ENCODE measurements at regions not wholly inside any gene's neighbourhood (a gene's known extent, or its start where the extent isn't known, plus 50 kb on each side); places are given as distances from the start of the nearest gene placed in this dataset.

DNA sequence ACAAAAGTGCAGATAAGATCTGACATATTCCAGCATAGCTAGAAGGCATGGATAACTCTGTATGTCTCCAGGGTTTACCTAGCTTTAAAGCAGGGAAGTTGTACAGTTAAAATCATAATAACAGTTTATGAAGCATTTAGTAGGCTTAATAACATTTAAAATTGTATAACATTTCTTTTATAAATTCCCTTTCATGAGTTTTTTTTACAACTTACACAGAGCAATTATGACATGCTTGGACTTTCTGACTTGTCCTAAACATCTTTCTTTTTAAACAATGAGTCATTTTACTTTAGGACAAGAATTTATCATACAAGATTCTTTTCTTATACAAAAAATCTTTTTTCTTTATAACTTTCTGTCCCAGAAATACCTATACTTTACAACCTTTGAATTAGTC lies 408.5 kb upstream of the NEGR1 start:
- ChIA-PET POLR2A (no interaction called here), CTCF (no interaction called here)
- H3K4me3 ChIP-seq (ENCODE audit: low read depth, low read length) = no peak overlapping the region
- no peak for TF ChIP-seq CTCF (IDR thresholded peaks at IDR 0.05; ENCODE audit: insufficient read depth, low read depth, low read length)
- no peaks in the 10 kb centered on the region for H3K36me3 ChIP-seq (ENCODE audit: control insufficient read depth, insufficient read depth, low read length)
- DNase-seq (ENCODE audit: low read depth) = no peak
- H3K27me3 ChIP-seq (ENCODE audit: control insufficient read depth, insufficient read depth, low read length) = no peaks in the 10 kb centered on the region

DNA sequence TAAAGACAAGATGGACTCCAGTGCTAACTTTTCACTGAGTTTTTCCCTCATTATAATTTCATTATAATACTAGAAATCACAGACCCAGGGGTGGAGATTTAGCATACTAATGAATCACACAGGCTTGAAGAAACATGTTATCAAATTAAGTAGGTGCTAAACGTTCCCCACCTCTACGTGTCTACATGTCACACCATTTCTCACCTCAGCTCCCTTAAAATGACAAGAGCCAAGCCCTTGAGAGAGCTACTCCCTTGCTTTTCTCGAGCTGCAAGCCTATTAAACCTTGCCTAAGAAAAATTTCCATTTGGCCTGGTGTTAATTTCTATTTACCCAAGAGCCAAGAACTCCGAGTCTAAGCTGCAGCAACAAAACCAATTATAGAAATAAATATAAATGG lies 396.3 kb upstream of the NEGR1 start:
- DNase-seq (ENCODE audit: low read depth) = no peak
- POLR2A ChIA-PET = no interaction called here
- Histone ChIP-seq H3K4me3 (ENCODE audit: low read depth, low read length) (no peak overlapping the region), H3K27me3 (ENCODE audit: control insufficient read depth, insufficient read depth, low read length) (no peaks in the 10 kb centered on the region), H3K36me3 (ENCODE audit: control insufficient read depth, insufficient read depth, low read length) (no peaks in the 10 kb centered on the region)
- no peak for TF ChIP-seq CTCF (IDR thresholded peaks at IDR 0.05; ENCODE audit: insufficient read depth, low read depth, low read length)
- CTCF ChIA-PET = interaction anchor here (0.6 to 0.9 kb wide), 2 partner anchors 9 to 55 kb away, joined by 3 read pairs; no protein-coding TSS in a partner anchor

DNA sequence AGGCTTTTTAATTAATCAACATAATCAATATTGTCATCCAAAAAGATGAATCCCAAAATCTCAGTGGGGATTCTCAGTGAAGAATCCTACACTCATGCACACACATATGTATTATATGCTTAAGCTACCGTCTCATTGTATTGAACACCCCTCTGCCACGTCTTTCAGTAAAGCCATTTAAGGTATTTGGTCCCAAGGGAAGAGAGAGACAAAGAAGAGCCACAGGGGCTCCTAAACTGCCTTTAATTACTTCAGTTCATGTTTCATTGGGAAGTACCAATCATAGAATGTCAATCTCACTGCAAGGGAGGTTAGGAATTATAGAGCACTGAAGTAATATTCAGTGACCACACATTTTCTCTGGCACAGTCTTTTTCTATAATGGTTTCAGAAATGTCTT lies 388.6 kb upstream of the NEGR1 start:
- Histone ChIP-seq H3K36me3 (ENCODE audit: control insufficient read depth, insufficient read depth, low read length) (no peaks in the 10 kb centered on the region), H3K27me3 (ENCODE audit: control insufficient read depth, insufficient read depth, low read length) (no peaks in the 10 kb centered on the region), H3K4me3 (ENCODE audit: low read depth, low read length) (no peak overlapping the region)
- ChIA-PET CTCF (no interaction called here), POLR2A (no interaction called here)
- no peak for DNase-seq (ENCODE audit: low read depth)
- TF ChIP-seq CTCF (IDR thresholded peaks at IDR 0.05; ENCODE audit: insufficient read depth, low read depth, low read length) = no peak

DNA sequence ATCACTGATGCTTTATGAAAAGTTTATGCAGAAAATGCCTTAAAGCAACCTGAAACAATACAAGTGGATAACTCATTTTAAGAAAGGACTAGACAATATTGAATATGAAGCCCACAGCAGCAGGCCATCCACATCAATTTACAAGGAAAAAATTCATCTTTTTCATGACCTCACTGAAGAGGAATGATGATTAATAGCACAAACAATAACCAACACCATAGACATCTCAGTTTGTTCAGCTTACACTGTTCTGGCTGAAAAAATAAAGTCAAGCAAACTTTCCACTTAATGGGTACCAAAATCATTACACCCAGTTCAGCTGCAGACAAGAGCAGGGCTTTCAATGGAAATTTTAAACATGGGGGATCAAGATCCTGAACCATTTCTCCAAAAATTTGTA lies 380.6 kb upstream of the NEGR1 start:
- no peak for TF ChIP-seq CTCF (IDR thresholded peaks at IDR 0.05; ENCODE audit: insufficient read depth, low read depth, low read length)
- CTCF ChIA-PET = no interaction called here
- DNase-seq (ENCODE audit: low read depth) = no peak
- H3K4me3 ChIP-seq (ENCODE audit: low read depth, low read length) = no peak overlapping the region
- POLR2A ChIA-PET = no interaction called here
- H3K27me3 ChIP-seq (ENCODE audit: control insufficient read depth, insufficient read depth, low read length) = no peaks in the 10 kb centered on the region
- H3K36me3 ChIP-seq (ENCODE audit: control insufficient read depth, insufficient read depth, low read length) = no peaks in the 10 kb centered on the region

DNA sequence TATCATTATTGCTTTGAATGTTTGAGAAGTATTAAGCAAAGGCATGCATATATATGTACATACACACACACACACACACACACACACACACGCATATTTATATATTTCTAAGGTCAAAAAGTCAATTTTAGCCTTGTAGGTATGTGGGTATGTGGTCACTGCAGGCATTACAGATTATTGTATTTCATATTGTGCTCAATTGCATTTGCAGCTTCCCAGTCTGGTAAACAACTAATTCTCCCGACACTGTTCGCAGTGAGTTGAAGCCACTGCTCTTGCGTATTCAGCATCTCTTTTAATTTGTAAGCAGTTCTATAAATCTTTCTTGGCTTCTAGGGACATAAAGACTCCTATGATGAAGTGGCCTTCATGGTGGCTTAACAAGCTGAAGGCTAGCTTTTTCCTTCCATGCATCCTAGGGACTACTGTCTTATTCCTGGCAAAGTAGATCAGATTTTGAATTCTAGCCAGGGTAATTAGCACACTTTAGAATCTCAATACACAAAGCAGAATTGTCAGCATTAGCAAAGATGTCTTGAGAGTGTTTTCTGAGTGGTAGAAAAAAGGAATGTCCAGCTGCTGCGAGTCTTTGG lies 368.6 kb upstream of the NEGR1 start:
- CTCF ChIA-PET = no interaction called here
- no peaks in the 10 kb centered on the region for H3K36me3 ChIP-seq (ENCODE audit: control insufficient read depth, insufficient read depth, low read length)
- POLR2A ChIA-PET = no interaction called here
- no peaks in the 10 kb centered on the region for H3K27me3 ChIP-seq (ENCODE audit: control insufficient read depth, insufficient read depth, low read length)
- no peak for DNase-seq (ENCODE audit: low read depth)
- TF ChIP-seq CTCF (IDR thresholded peaks at IDR 0.05; ENCODE audit: insufficient read depth, low read depth, low read length) = no peak
- H3K4me3 ChIP-seq (ENCODE audit: low read depth, low read length) = no peak overlapping the region

All from BJ (cell line).